ENCODE measurements at regions not wholly inside any gene's neighbourhood (a gene's known extent, or its start where the extent isn't known, plus 50 kb on each side); places are given as distances from the start of the nearest gene placed in this dataset.

DNA sequence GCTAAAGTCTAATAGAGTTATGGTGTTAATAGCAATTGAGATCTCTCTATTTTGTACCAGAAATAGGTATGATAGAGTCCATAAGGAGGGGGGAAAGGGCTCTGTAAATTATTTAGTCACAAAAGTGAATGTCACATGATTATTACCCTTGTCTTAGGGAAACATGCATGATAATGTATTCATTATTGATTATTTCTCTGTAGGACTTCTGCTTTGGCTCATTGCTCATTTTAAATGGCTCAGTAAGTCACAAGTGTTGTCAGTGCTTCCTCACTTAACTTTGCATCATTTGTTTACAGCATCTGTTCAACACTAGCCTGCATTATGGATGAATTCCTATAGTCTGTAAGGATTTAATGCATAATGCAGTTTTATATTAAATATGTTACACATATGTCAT lies 788.8 kb upstream of the EDIL3 start:
- Mint-ChIP-seq H3K27me3 (ENCODE audit: low read depth) (no peaks in the 10 kb centered on the region), H3K36me3 (ENCODE audit: low read depth) (no peaks in the 10 kb centered on the region), H3K27ac (no peak overlapping the region), H3K4me3 (no peak overlapping the region), H3K9me3 (no peaks in the 10 kb centered on the region), H3K4me1 (no peaks in the 10 kb centered on the region)
- no peak for TF ChIP-seq CTCF (IDR thresholded peaks at IDR 0.05; ENCODE audit: unreplicated experiment in 3 of 3)

DNA sequence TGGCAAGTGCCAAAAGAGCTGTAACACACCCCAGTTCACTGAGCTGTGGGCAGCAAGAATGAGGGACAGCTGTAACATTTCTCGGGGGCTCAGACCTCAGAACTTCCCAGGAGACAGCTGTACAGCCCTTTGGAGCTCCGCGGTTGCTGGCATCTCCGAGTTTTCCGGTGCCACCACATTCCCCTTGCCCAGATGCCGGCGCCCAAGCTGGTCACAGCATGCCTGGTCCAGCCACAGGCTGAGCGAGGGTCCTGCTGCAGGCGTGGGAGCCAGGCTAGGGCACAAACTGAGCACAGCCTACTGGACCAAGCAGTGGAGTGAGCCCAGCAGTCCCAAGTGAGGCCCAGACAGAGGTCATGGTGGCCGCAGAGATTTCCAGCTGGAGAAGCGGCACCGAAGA lies 797.7 kb upstream of the EDIL3 start:
- no peaks in the 10 kb centered on the region for H3K36me3 Mint-ChIP-seq (ENCODE audit: low read depth)
- no peak overlapping the region for H3K4me3 Mint-ChIP-seq

DNA sequence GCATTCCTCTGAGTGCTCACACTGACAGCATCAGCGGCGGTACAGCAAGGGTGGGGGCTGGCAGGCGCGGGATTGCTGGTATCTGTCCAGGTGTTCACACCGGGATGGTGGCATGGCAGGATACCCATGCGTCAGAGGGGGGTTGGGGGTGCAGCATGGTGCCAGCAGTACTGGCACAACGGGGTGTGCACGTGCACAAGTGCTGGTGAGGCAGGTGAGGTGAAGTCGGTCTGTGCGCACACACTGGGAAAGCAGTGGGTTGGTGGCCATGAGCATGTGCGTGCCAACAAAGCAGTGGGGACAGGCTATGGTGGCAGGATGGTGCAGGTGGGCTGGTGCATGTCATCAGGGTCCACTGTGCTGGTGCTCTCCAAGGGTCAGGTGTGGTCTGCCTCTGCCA lies 819.6 kb upstream of the EDIL3 start:
- Mint-ChIP-seq H3K9me3 (no peaks in the 10 kb centered on the region), H3K4me3 (no peak overlapping the region), H3K4me1 (no peaks in the 10 kb centered on the region), H3K27me3 (ENCODE audit: low read depth) (no peaks in the 10 kb centered on the region), H3K36me3 (ENCODE audit: low read depth) (no peaks in the 10 kb centered on the region), H3K27ac (no peak overlapping the region)
- no peak for TF ChIP-seq CTCF (IDR thresholded peaks at IDR 0.05; ENCODE audit: unreplicated experiment in 3 of 3)

More for the DNA sequence above, 797.7 kb upstream of the EDIL3 start:
- no peaks in the 10 kb centered on the region for H3K27me3 Mint-ChIP-seq (ENCODE audit: low read depth)
- H3K9me3 Mint-ChIP-seq = no peaks in the 10 kb centered on the region
- no peaks in the 10 kb centered on the region for H3K4me1 Mint-ChIP-seq
- TF ChIP-seq CTCF (IDR thresholded peaks at IDR 0.05; ENCODE audit: unreplicated experiment in 3 of 3) = no peak
- H3K27ac Mint-ChIP-seq = no peak overlapping the region

GRCh38 chr5:85205430-85205829 lies 820.8 kb upstream of the EDIL3 start:
- H3K27me3 Mint-ChIP-seq (ENCODE audit: low read depth) = no peaks in the 10 kb centered on the region
- no peak overlapping the region for H3K27ac Mint-ChIP-seq

GRCh38 chr5:85225388-85225787 lies 840.7 kb upstream of the EDIL3 start:
- Mint-ChIP-seq H3K9me3 (peaks cover 3% of the 10 kb centered on the region), H3K4me3 (no peak overlapping the region), H3K4me1 (no peaks in the 10 kb centered on the region), H3K27ac (no peak overlapping the region), H3K36me3 (ENCODE audit: low read depth) (no peaks in the 10 kb centered on the region), H3K27me3 (ENCODE audit: low read depth) (no peaks in the 10 kb centered on the region)
- TF ChIP-seq CTCF (IDR thresholded peaks at IDR 0.05; ENCODE audit: unreplicated experiment in 3 of 3) = no peak

More at GRCh38 chr5:85205430-85205829, 820.8 kb upstream of the EDIL3 start:
- H3K36me3 Mint-ChIP-seq (ENCODE audit: low read depth) = no peaks in the 10 kb centered on the region
- no peak overlapping the region for H3K4me3 Mint-ChIP-seq
- H3K9me3 Mint-ChIP-seq = no peaks in the 10 kb centered on the region
- no peaks in the 10 kb centered on the region for H3K4me1 Mint-ChIP-seq
- no peak for TF ChIP-seq CTCF (IDR thresholded peaks at IDR 0.05; ENCODE audit: unreplicated experiment in 3 of 3)

GRCh38 chr5:85249204-85249603 lies 864.5 kb upstream of the EDIL3 start:
- TF ChIP-seq CTCF (IDR thresholded peaks at IDR 0.05; ENCODE audit: unreplicated experiment in 3 of 3) = no peak
- Mint-ChIP-seq H3K27me3 (ENCODE audit: low read depth) (no peaks in the 10 kb centered on the region), H3K9me3 (peaks cover 12% of the 10 kb centered on the region), H3K36me3 (ENCODE audit: low read depth) (no peaks in the 10 kb centered on the region), H3K4me1 (no peaks in the 10 kb centered on the region), H3K4me3 (no peak overlapping the region), H3K27ac (no peak overlapping the region)
